ENCODE measurements at regions not wholly inside any gene's neighbourhood (a gene's known extent, or its start where the extent isn't known, plus 50 kb on each side); places are given as distances from the start of the nearest gene placed in this dataset.

DNA sequence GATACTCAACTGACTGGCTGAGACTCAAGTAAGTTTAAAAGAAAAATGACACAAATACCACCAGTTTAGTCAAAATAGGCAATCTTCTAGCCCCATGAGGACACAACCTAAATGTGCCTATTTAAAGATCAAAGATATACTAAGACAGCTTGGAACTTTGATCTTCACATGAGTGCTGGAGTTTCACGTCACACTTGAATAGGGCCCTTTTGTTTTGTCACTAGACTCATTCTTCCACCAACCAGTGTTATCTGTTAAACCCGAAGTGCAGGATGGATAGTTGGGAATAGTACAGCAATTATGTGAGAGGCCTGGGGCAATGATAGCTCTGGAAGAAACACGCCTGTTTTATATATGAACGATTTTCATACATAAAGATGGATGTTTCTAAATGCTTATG lies 792.8 kb upstream of the NUDT12 start:
- TF ChIP-seq POLR2AphosphoS5 (IDR thresholded peaks at IDR 0.05), result no peak
- TF ChIP-seq, protein P1, sequence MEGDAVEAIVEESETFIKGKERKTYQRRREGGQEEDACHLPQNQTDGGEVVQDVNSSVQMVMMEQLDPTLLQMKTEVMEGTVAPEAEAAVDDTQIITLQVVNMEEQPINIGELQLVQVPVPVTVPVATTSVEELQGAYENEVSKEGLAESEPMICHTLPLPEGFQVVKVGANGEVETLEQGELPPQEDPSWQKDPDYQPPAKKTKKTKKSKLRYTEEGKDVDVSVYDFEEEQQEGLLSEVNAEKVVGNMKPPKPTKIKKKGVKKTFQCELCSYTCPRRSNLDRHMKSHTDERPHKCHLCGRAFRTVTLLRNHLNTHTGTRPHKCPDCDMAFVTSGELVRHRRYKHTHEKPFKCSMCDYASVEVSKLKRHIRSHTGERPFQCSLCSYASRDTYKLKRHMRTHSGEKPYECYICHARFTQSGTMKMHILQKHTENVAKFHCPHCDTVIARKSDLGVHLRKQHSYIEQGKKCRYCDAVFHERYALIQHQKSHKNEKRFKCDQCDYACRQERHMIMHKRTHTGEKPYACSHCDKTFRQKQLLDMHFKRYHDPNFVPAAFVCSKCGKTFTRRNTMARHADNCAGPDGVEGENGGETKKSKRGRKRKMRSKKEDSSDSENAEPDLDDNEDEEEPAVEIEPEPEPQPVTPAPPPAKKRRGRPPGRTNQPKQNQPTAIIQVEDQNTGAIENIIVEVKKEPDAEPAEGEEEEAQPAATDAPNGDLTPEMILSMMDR (IDR thresholded peaks at IDR 0.05), result no peak

Measured in sigmoid colon (tissue), 4 donors.